Effector memory CD8-positive, alpha-beta T cell (primary cell): ENCODE measurements at regions not wholly inside any gene's neighbourhood (a gene's known extent, or its start where the extent isn't known, plus 50 kb on each side); places are given as distances from the start of the nearest gene placed in this dataset.

Source experiments
- ATAC-seq: fragments of 150-1000 bp; cut with Tn5 transposase; replicated peaks from 2 replicates; pipeline ENCODE4 v1.10.0; 2021; ENCODE audit warnings: mild to moderate bottlenecking, moderate library complexity
- DNase-seq, 3 experiments: peaks; one replicate each; pipeline ENCODE4 v3.0.0; 2021
- H3K27ac Mint-ChIP-seq, 2 donors: one replicate each; pipeline ENCODE4 v1.8.0; 2022; ENCODE audit warnings: mild to moderate bottlenecking in 2 of 2, mixed read lengths in 2 of 2, moderate library complexity in 2 of 2
- H3K27me3 Mint-ChIP-seq, 2 donors: one replicate each; pipeline ENCODE4 v1.8.0; 2022; ENCODE audit warnings: mixed read lengths in 2 of 2
- H3K36me3 Mint-ChIP-seq: one replicate; pipeline ENCODE4 v1.8.0; 2022; ENCODE audit warnings: mild to moderate bottlenecking, moderate library complexity, mixed read lengths; ENCODE audit not compliant: insufficient read depth
- H3K4me1 Mint-ChIP-seq, 2 donors: one replicate each; pipeline ENCODE4 v1.8.0; 2022; ENCODE audit warnings: low read depth in 2 of 2, mixed read lengths in 2 of 2
- H3K4me3 Mint-ChIP-seq, 2 donors: one replicate each; pipeline ENCODE4 v1.8.0; 2022; ENCODE audit warnings: mild to moderate bottlenecking in 2 of 2, mixed read lengths in 2 of 2, moderate library complexity in 2 of 2
- H3K9me3 Mint-ChIP-seq, 2 donors: one replicate each; pipeline ENCODE4 v1.8.0; 2022; ENCODE audit warnings: mixed read lengths in 2 of 2

DNA sequence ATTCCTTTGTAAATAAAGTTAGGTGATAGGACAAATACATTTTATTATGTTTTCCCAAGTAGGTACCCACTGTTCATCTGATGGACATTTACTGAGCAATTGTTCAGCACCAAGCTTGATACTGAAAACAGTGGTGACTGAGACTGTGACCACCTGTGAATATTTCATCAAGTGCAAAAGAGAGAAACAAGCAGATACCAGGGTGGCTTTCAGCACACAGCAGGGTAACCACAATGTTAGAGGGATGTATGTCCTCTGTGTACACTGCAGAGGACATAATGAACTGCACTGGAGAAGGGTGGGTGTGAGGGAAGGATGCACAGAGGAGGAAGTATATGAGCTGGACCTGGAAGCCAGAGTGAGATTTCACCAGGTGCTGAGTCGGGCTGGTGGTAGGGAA is 411.8 kb downstream of the RAD51AP2 start:
- H3K4me3 Mint-ChIP-seq: no peak overlapping the region
- ATAC-seq (no peak), DNase-seq (no peak)
- H3K27ac Mint-ChIP-seq: no peak overlapping the region
- H3K36me3 Mint-ChIP-seq: no peaks in the 10 kb centered on the region
- H3K4me1 Mint-ChIP-seq: no peaks in the 10 kb centered on the region
- peaks cover 11 to 16% of the 10 kb centered on the region in 2 donors for H3K9me3 Mint-ChIP-seq
- H3K27me3 Mint-ChIP-seq: no peaks in the 10 kb centered on the region

DNA sequence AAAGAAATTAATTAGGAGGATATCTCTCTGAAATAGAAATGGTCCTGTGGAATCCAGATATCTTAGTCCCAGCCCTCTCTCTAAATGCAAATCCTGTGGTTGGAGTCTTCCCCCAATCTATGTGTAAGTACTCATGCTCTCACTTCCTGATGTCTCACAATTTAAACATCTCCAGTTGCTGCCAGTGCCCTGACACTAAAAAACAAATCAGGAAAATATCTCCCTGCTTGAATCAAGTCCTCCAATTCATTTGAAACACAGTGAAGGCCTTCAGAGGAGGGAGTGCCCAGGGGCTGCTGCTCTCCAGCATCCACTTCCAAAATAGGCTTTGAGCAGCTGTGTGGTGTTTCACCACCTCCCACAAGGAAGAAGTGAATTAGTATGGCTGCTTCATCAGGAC is 413.8 kb downstream of the RAD51AP2 start:
- H3K27me3 Mint-ChIP-seq: no peaks in the 10 kb centered on the region
- peaks cover 11 to 18% of the 10 kb centered on the region in 2 donors for H3K9me3 Mint-ChIP-seq
- DNase-seq (no peak), ATAC-seq (no peak)
- H3K4me3 Mint-ChIP-seq: no peak overlapping the region
- H3K36me3 Mint-ChIP-seq: no peaks in the 10 kb centered on the region
- no peaks in the 10 kb centered on the region for H3K4me1 Mint-ChIP-seq
- H3K27ac Mint-ChIP-seq: no peak overlapping the region

- ATAC-seq: no peak
- H3K9me3 Mint-ChIP-seq: peaks cover 2 to 4% of the 10 kb centered on the region in 2 donors
- no peaks in the 10 kb centered on the region for H3K4me1 Mint-ChIP-seq
- no peak overlapping the region for H3K4me3 Mint-ChIP-seq
- H3K36me3 Mint-ChIP-seq: no peaks in the 10 kb centered on the region
- DNase-seq: no peak
- H3K27ac Mint-ChIP-seq: no peak overlapping the region
- H3K27me3 Mint-ChIP-seq: no peaks in the 10 kb centered on the region
Measured at GRCh38 chr2:17101596-17101995, 416.6 kb downstream of the RAD51AP2 start.

DNA sequence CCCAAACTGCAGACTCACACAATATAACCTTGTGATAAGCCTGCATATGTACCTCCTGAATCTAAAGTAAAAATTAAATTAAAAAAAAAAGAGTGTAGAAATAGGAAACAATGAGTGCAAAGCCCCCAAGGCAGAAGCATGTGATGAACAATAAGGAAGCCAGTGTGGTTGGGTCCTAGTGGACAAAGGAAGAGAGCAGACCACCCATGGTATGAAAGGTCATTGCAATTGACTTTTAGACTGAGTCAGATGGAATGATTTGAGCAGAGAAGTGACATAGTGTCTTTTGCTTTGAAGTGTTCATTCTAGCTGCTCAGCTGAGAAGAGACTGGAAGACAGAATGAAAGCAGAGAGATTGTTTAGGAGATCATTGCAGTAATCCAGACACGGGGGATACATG is 417.1 kb downstream of the RAD51AP2 start:
- no peak overlapping the region for H3K27ac Mint-ChIP-seq
- H3K36me3 Mint-ChIP-seq: no peaks in the 10 kb centered on the region
- DNase-seq (no peak), ATAC-seq (no peak)
- H3K4me3 Mint-ChIP-seq: no peak overlapping the region
- H3K4me1 Mint-ChIP-seq: no peaks in the 10 kb centered on the region
- H3K27me3 Mint-ChIP-seq: no peaks in the 10 kb centered on the region
- peaks cover 2 to 4% of the 10 kb centered on the region in 2 donors for H3K9me3 Mint-ChIP-seq

DNA sequence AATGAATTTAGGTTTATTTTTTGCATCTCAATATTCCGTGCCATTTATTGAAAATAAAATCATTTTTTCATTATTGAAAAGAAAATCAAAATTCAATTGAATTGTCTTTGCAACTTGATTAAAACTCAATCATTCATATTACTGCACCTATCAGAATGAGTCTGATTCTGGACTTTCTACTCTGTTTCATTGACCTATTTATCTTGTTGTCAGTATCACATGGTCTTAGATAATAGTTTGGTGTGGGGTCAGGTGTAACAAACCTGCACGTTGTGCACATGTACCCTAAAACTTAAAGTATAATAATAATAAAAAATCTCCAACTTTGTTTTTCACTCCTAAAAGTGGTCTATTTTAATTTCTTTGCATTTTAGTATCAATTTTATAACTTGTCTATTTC is 422.9 kb downstream of the RAD51AP2 start:
- peaks cover 4 to 17% of the 10 kb centered on the region in 2 donors for H3K9me3 Mint-ChIP-seq
- ATAC-seq: no peak
- H3K36me3 Mint-ChIP-seq: no peaks in the 10 kb centered on the region
- no peak overlapping the region for H3K27ac Mint-ChIP-seq
- no peak overlapping the region for H3K4me3 Mint-ChIP-seq
- DNase-seq: no peak
- no peaks in the 10 kb centered on the region for H3K27me3 Mint-ChIP-seq
- no peaks in the 10 kb centered on the region for H3K4me1 Mint-ChIP-seq

GRCh38 chr2:17093712-17094111 is 424.5 kb downstream of the RAD51AP2 start:
- ATAC-seq (no peak), DNase-seq (no peak)
- Mint-ChIP-seq H3K36me3 (no peaks in the 10 kb centered on the region), H3K27me3 (no peaks in the 10 kb centered on the region), H3K4me3 (no peak overlapping the region), H3K27ac (no peak overlapping the region), H3K4me1 (no peaks in the 10 kb centered on the region), H3K9me3 (peaks cover 4 to 13% of the 10 kb centered on the region in 2 donors)

GRCh38 chr2:17086990-17087389 is 421.4 kb upstream of the CYRIA start:
- Mint-ChIP-seq H3K9me3 (peaks cover 6 to 8% of the 10 kb centered on the region in 2 donors), H3K36me3 (no peaks in the 10 kb centered on the region), H3K27me3 (no peaks in the 10 kb centered on the region), H3K4me3 (no peak overlapping the region), H3K4me1 (no peaks in the 10 kb centered on the region), H3K27ac (no peak overlapping the region)
- ATAC-seq (no peak), DNase-seq (no peak)

GRCh38 chr2:17085546-17086202 is 420.0 kb upstream of the CYRIA start:
- no peaks in the 10 kb centered on the region for H3K4me1 Mint-ChIP-seq
- ATAC-seq (no peak), DNase-seq (no peak)
- peaks cover 2 to 4% of the 10 kb centered on the region in 2 donors for H3K9me3 Mint-ChIP-seq
- no peaks in the 10 kb centered on the region for H3K36me3 Mint-ChIP-seq
- H3K27me3 Mint-ChIP-seq: no peaks in the 10 kb centered on the region
- no peak overlapping the region for H3K4me3 Mint-ChIP-seq
- H3K27ac Mint-ChIP-seq: no peak overlapping the region

DNA sequence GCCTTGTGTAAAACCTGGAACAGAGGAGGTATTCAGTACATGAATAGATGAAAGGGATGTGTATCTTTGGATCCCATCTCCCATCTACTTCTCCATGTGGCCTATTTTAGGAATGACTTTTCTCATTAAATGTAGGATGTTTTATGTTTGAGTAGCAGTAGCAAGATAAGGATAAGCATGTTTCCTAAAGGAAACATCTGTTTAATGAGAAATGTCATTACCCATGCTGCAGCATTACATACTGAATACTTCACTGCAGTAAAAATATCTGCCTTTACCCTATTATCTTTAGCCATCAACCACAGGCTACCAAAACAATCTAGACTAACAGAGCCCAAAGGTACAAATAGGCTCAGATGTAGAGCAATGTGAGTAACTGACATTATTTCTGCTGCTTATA is 419.2 kb upstream of the CYRIA start:
- no peak overlapping the region for H3K4me3 Mint-ChIP-seq
- H3K4me1 Mint-ChIP-seq: no peaks in the 10 kb centered on the region
- DNase-seq (no peak), ATAC-seq (no peak)
- no peak overlapping the region for H3K27ac Mint-ChIP-seq
- H3K9me3 Mint-ChIP-seq: peaks cover 0 to 3% of the 10 kb centered on the region in 2 donors
- H3K27me3 Mint-ChIP-seq: no peaks in the 10 kb centered on the region
- H3K36me3 Mint-ChIP-seq: no peaks in the 10 kb centered on the region

- Mint-ChIP-seq H3K4me3 (no peak overlapping the region), H3K9me3 (peaks cover 0 to 3% of the 10 kb centered on the region in 2 donors), H3K27me3 (no peaks in the 10 kb centered on the region), H3K36me3 (no peaks in the 10 kb centered on the region), H3K4me1 (no peaks in the 10 kb centered on the region), H3K27ac (no peak overlapping the region)
- ATAC-seq (no peak), DNase-seq (no peak)
Measured at GRCh38 chr2:17083902-17084301, 418.3 kb upstream of the CYRIA start.

- Mint-ChIP-seq H3K27me3 (no peaks in the 10 kb centered on the region), H3K27ac (peak overlapping the region in 1 of 2 donors; percentile 41), H3K4me1 (no peaks in the 10 kb centered on the region)
Measured at GRCh38 chr2:17079262-17079661, 413.6 kb upstream of the CYRIA start.

GRCh38 chr2:17076533-17076932 is 410.9 kb upstream of the CYRIA start:
- H3K4me3 Mint-ChIP-seq: no peak overlapping the region

More at GRCh38 chr2:17079262-17079661, 413.6 kb upstream of the CYRIA start:
- ATAC-seq (no peak), DNase-seq (no peak)
- no peak overlapping the region for H3K4me3 Mint-ChIP-seq
- no peaks in the 10 kb centered on the region for H3K36me3 Mint-ChIP-seq
- peaks cover 0 to 3% of the 10 kb centered on the region in 2 donors for H3K9me3 Mint-ChIP-seq

GRCh38 chr2:17070711-17071110 is 405.1 kb upstream of the CYRIA start:
- H3K4me3 Mint-ChIP-seq: no peak overlapping the region
- no peaks in the 10 kb centered on the region for H3K4me1 Mint-ChIP-seq
- no peaks in the 10 kb centered on the region for H3K27me3 Mint-ChIP-seq
- DNase-seq (no peak), ATAC-seq (no peak)
- H3K27ac Mint-ChIP-seq: no peak overlapping the region
- peaks cover 3 to 22% of the 10 kb centered on the region in 2 donors for H3K9me3 Mint-ChIP-seq
- H3K36me3 Mint-ChIP-seq: peaks cover under 1% of the 10 kb centered on the region

More at GRCh38 chr2:17076533-17076932, 410.9 kb upstream of the CYRIA start:
- no peaks in the 10 kb centered on the region for H3K27me3 Mint-ChIP-seq
- no peaks in the 10 kb centered on the region for H3K36me3 Mint-ChIP-seq
- no peak overlapping the region for H3K27ac Mint-ChIP-seq
- no peaks in the 10 kb centered on the region for H3K4me1 Mint-ChIP-seq
- peaks cover 3% of the 10 kb centered on the region in 2 donors for H3K9me3 Mint-ChIP-seq
- DNase-seq (no peak), ATAC-seq (no peak)

DNA sequence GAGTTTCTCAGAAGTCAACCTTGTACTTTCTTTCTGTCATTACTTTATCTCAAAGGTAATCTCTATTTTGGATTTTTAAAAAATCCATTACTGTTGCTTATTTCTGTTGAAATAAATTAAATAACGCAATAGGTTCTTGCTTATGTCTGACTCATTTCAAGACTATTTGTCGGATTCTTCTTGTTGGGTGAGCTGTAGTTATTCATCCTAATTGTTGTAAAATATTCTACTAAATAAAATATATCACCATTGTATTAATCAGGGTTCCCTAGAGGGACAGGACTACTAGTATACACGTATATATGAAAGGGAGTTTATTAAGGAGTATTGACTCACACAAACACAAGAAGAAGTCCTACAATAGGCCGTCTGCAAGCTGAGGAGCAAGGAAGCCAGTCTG is 403.9 kb upstream of the CYRIA start:
- Mint-ChIP-seq H3K4me3 (no peak overlapping the region), H3K4me1 (no peaks in the 10 kb centered on the region), H3K27ac (no peak overlapping the region), H3K9me3 (peaks cover 3 to 22% of the 10 kb centered on the region in 2 donors), H3K36me3 (peaks cover 3% of the 10 kb centered on the region), H3K27me3 (no peaks in the 10 kb centered on the region)
- no peak for ATAC-seq
- no peak for DNase-seq
